ENCODE measurements at regions not wholly inside any gene's neighbourhood (a gene's known extent, or its start where the extent isn't known, plus 50 kb on each side); places are given as distances from the start of the nearest gene placed in this dataset.
"Not testable (repeated sequence)": the region's sequence is repeated elsewhere in the genome, so short reads cannot be mapped to it uniquely, and the experiment has no call there.

- no TSS peak for BruUV-seq (replicated peaks)
- POLR2A ChIA-PET: no interaction called here
Observed at GRCh38 chr4:138861135-138861534, 154.4 kb upstream of the NOCT start.

GRCh38 chr4:138860357-138860756, 155.2 kb upstream of the NOCT start:
- H3K27ac ChIP-seq (ENCODE audit: insufficient read depth, low read depth, low read length); dilution Hi-C loops (cut with MboI; ENCODE audit: extremely low pct_ligation_motif_present, low sequenced_read_pairs); H3K9me3 ChIP-seq (replicated peaks; ENCODE audit: control insufficient read depth, insufficient read depth, low read length); H4K20me1 ChIP-seq (replicated peaks; ENCODE audit: control insufficient read depth, extremely low read depth, insufficient read depth, low read length); H3K79me2 ChIP-seq (ENCODE audit: control insufficient read depth, insufficient read depth, low read length); H3K4me2 ChIP-seq (ENCODE audit: insufficient read depth, low read length); H3K27me3 ChIP-seq (ENCODE audit: control insufficient read depth in 2 of 2, insufficient read depth in 2 of 2, low read length in 2 of 2); H3K9ac ChIP-seq (replicated peaks; ENCODE audit: extremely low read depth, insufficient read depth, low read length); H3K4me1 ChIP-seq (ENCODE audit: control insufficient read depth, extremely low read depth, insufficient read depth, low read length); H3K36me3 ChIP-seq (ENCODE audit: control insufficient read depth in 2 of 2, extremely low read depth in 1 of 2, insufficient read depth in 2 of 2, low read length in 2 of 2); DNase-seq (ENCODE audit: low read depth, low spot score); H3K4me3 ChIP-seq (replicated peaks in 1 of 3; ENCODE audit: insufficient read depth in 1 of 3, low read depth in 1 of 3, low read length in 3 of 3); BruUV-seq (replicated peaks); intact Hi-C loops (cut with micrococcal nuclease); POLR2A ChIA-PET; FAIRE-seq; H3K9me1 ChIP-seq (replicated peaks; ENCODE audit: control insufficient read depth, extremely low read depth, insufficient read depth, low read length); H2AFZ ChIP-seq (ENCODE audit: low read depth, low read length): not testable (repeated sequence)
- CTCF ChIA-PET: interaction anchor here (4.5 kb wide), 1 partner anchor 11 kb away, joined by 27 read pairs; no protein-coding TSS in a partner anchor

More at GRCh38 chr4:138861135-138861534, 154.4 kb upstream of the NOCT start:
- no peak overlapping the region for H3K4me3 ChIP-seq (replicated peaks in 1 of 3; ENCODE audit: insufficient read depth in 1 of 3, low read depth in 1 of 3, low read length in 3 of 3)
- H3K27ac ChIP-seq (ENCODE audit: insufficient read depth, low read depth, low read length): no peak overlapping the region
- FAIRE-seq: no peak
- H3K9me1 ChIP-seq (replicated peaks; ENCODE audit: control insufficient read depth, extremely low read depth, insufficient read depth, low read length): no peaks in the 10 kb centered on the region
- no peaks in the 10 kb centered on the region for H3K4me1 ChIP-seq (ENCODE audit: control insufficient read depth, extremely low read depth, insufficient read depth, low read length)
- H4K20me1 ChIP-seq (replicated peaks; ENCODE audit: control insufficient read depth, extremely low read depth, insufficient read depth, low read length): no peaks in the 10 kb centered on the region
- no peaks in the 10 kb centered on the region for H3K36me3 ChIP-seq (ENCODE audit: control insufficient read depth in 2 of 2, extremely low read depth in 1 of 2, insufficient read depth in 2 of 2, low read length in 2 of 2)
- no peak for DNase-seq (ENCODE audit: low read depth, low spot score)
- dilution Hi-C loops (cut with MboI; ENCODE audit: extremely low pct_ligation_motif_present, low sequenced_read_pairs) (no loop called here), intact Hi-C loops (cut with micrococcal nuclease) (no loop called here)
- peaks cover 5 to 8% of the 10 kb centered on the region in 2 experiments for H3K27me3 ChIP-seq (ENCODE audit: control insufficient read depth in 2 of 2, insufficient read depth in 2 of 2, low read length in 2 of 2)
- no peak overlapping the region for H3K9ac ChIP-seq (replicated peaks; ENCODE audit: extremely low read depth, insufficient read depth, low read length)
- CTCF ChIA-PET: interaction anchor here (4.5 kb wide), 1 partner anchor 10 kb away, joined by 27 read pairs; no protein-coding TSS in a partner anchor
- H3K79me2 ChIP-seq (ENCODE audit: control insufficient read depth, insufficient read depth, low read length): no peaks in the 10 kb centered on the region
- TF ChIP-seq MYC (IDR thresholded peaks at IDR 0.05; ENCODE audit: low read depth, low read length) (no peak), CTCF (IDR thresholded peaks at IDR 0.05; ENCODE audit: extremely low read depth in 1 of 2, insufficient read depth in 1 of 2, low read depth in 1 of 2, low read length in 2 of 2) (no peak), POLR2A (IDR thresholded peaks at IDR 0.05; ENCODE audit: low read depth, low read length) (no peak), FOS (IDR thresholded peaks at IDR 0.05; ENCODE audit: borderline replicate concordance, insufficient read depth, low read length) (no peak), POLR2AphosphoS5 (IDR thresholded peaks at IDR 0.05; ENCODE audit: insufficient read depth, low read depth, low read length) (no peak), MAX (IDR thresholded peaks at IDR 0.05; ENCODE audit: insufficient read depth, insufficient read length) (no peak), GATA2 (IDR thresholded peaks at IDR 0.05; ENCODE audit: insufficient read depth, insufficient read length, low read depth, low read length) (no peak), EZH2 (IDR thresholded peaks at IDR 0.05; ENCODE audit: borderline replicate concordance, low read depth, low read length, severe bottlenecking) (no peak), JUN (IDR thresholded peaks at IDR 0.05; ENCODE audit: borderline replicate concordance, insufficient read depth, insufficient read length, low read depth) (no peak)
- H2AFZ ChIP-seq (ENCODE audit: low read depth, low read length): no peak overlapping the region
- H3K9me3 ChIP-seq (replicated peaks; ENCODE audit: control insufficient read depth, insufficient read depth, low read length): no peaks in the 10 kb centered on the region
- no peak overlapping the region for H3K4me2 ChIP-seq (ENCODE audit: insufficient read depth, low read length)
